ENCODE measurements at regions not wholly inside any gene's neighbourhood (a gene's known extent, or its start where the extent isn't known, plus 50 kb on each side); places are given as distances from the start of the nearest gene placed in this dataset.

DNA sequence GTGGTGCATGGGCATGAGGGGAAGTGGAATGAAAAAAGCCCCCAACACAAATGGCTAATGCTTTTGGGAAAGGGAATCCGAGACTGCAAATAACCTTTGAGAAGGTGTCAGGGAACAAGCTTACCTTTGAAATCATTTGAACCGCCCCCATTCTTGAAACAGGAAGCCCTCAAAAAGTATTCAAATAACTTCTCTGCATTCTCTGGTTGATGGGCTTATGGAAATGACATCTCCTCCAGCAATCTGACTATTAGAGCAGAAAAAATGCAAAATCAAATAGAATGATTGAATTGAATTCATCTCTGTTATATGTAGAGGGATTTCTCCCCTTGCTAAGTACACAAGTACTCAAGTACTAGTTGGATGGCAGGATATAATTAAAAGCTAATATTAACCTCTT lies 409.9 kb downstream of the TMEM135 start:
- no peak overlapping the region for H3K27ac ChIP-seq

DNA sequence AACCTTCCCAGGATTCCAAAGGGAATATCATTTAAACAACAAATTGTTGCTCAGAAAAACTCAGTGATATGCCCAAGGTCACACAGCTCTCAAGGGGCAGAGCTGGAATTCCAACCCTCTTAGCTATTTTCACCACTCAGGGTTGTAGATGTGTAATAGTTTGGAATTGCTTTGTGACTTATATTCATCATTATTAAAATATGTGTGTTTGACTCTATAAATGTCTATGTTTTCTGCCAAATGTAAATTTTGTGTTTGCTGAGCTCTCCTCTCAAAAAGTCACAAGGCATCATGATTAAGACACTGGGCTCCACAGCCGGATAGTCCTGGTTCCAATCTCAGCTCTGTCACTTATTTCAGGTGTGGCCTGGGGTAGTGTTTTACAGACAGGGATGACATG lies 407.3 kb downstream of the TMEM135 start:
- no peak overlapping the region for H3K27ac ChIP-seq
- no peak for DNase-seq (ENCODE audit: low read depth, low spot score)

More for the DNA sequence above, 409.9 kb downstream of the TMEM135 start:
- DNase-seq (ENCODE audit: low read depth, low spot score): no peak

DNA sequence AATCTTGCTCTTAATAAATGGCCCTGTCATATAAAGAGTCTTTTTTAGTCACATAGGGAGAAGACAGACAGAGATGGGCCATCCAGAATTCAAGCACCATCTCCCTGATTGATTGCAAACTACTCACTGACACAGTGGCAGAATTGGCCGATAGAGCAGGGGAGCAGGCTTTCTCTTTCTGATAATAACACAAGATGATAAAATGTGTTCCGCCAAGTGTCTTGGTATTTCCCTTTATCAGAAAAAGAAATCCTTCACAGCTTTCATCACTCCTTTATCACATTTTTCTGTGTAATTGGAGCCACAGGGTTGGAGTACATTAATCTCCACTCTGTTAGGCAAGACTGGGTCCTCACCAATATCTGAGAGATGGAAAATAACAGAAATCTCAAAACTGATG lies 406.0 kb downstream of the TMEM135 start:
- DNase-seq (ENCODE audit: low read depth, low spot score): no peak
- no peak overlapping the region for H3K27ac ChIP-seq

DNA sequence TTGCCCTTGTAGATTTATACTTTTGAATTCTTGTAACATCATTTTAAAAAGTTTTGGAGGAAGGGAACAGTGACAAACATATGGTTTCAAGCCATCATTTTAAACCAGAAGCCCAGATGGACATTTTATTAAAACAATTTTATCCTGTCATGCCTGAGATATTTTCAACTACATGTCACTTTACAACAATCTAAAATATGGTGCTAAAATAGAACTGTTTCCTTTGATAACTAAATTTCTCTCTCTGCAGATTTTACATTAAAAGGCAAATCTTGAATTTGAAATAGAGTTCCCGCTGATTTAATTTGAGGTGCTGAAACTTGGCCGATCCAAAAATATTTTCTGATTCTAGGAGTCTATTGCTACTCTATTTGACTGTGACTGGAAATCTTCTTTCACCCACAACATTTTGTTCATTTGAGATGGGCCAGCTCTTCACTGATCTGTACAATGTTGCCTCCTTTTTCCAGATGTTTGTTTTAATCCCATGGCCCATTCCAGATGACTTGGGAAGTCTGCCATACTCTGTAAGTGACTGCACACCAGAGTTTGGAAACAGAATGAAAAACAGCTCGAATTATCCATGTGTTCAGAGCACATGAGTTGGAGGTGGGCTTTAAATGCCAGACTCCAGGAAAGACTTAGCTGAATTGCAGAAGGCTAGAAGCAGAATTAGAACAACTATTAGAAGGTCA lies 402.5 kb downstream of the TMEM135 start:
- no peak overlapping the region for H3K27ac ChIP-seq
- DNase-seq (ENCODE audit: low read depth, low spot score): no peak

DNA sequence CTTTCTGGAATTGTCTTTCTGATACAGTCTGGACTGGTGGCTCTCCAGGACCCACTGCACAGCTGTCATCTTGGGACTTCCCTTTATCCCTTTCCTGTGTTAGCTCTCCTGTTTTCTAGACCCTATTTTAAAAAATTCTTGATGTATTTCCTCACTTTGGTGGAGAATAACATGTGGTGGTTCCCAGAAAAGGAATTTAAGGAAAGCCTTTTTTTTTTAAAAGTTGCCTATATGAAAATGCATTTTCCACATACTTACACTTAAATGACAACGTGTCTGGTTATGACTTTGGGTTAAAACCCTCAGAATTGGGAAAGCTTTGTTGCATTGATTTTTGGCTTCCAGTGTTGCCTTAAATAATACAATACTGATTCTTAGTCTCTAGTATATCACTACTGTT lies 400.7 kb downstream of the TMEM135 start:
- H3K27ac ChIP-seq: peak overlapping the region; percentile 8
- DNase-seq (ENCODE audit: low read depth, low spot score): no peak

DNA sequence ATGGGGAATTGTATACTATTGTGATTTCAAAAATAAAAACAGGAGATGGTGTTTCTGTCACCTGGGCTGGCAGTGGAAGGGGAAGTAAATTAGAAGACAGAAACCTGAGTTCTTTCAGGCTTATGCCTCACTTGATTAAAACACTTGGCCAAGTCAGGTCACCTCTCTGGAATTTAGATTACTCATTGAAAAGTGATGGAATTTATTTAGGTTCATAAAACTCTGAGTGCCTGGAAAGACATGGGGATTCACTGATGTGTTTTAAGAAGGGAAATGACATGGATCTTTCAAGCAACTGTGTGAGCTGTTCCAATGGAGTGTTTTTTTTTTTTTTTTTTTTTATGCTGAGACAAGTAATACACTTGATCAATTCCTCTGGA lies 400.1 kb downstream of the TMEM135 start:
- DNase-seq (ENCODE audit: low read depth, low spot score): peak; percentile 52
- peak overlapping the region; percentile 8 for H3K27ac ChIP-seq

DNA sequence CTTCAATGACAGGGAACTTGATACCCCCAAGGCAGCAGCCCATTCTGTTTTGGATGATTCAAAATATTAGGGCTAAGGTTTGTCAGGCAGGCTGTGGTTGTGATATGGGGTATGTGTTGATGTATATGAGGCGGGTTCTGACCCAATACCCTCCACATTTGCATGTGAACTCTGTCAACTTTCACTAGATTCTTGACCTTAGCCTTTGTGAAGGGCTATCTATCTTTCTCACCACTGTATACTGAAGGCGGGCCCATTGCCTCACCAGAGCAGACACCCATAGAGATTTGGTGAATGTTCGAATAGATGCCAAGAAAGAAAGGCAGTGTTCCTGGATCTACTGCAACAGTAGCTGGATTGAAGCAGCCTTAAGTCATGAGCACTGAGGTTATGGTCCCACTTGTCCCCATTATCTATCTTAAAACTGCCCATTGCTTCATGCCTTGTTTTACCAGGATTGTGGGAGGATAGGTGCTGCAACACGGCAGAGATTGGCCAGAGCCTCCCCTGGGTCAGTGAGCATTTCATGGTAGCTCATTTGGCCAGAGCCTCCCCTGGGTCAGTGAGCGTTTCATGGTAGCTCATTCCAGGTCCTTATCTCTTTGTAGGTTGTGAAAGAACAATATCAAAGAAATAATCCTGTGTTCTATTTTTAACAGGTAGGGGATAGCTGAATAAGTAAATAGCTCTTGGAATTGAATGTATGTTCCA lies 399.6 kb downstream of the TMEM135 start:
- H3K27ac ChIP-seq: peak overlapping the region; percentile 8
- DNase-seq (ENCODE audit: low read depth, low spot score): no peak

DNA sequence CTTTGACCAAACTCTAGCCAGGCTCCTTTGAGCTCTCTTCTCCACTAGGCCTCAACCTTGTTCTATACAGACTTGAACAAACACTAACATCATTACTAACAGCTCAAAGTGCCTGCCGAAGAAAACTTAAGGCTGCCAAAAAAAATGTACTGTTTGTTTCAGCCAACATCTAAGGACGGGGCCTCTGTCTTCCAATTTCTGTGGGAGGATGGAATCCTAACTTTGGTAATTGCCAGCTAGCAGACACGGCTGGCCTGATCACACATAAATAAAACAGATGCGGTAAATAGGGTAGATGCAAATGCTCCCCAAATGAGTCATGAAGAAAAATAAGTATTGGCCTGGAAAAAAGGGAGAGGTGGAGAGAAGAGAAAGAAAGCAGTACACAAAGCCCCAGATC lies 394.3 kb downstream of the TMEM135 start:
- DNase-seq (ENCODE audit: low read depth, low spot score): no peak
- H3K27ac ChIP-seq: no peak overlapping the region

DNA sequence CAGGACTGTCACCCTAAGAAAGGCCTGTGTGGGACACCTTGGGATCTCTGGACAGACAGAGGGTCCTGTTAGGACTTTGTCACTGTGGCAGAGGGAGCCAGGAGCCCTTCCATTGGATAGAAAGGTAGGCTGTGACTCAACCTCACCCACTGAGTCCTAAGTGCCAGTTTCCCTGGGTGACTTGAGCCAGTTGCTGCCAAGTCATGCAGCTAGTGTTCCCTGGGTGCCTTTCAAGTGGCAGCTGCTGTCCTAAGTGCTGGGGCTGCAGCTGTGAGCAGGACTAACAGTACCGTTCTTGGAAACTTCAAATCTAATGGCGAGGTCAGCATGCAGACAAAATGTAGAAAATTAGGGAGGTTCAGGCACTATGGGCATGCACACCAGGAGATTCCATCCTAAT lies 393.7 kb downstream of the TMEM135 start:
- DNase-seq (ENCODE audit: low read depth, low spot score): no peak
- no peak overlapping the region for H3K27ac ChIP-seq

DNA sequence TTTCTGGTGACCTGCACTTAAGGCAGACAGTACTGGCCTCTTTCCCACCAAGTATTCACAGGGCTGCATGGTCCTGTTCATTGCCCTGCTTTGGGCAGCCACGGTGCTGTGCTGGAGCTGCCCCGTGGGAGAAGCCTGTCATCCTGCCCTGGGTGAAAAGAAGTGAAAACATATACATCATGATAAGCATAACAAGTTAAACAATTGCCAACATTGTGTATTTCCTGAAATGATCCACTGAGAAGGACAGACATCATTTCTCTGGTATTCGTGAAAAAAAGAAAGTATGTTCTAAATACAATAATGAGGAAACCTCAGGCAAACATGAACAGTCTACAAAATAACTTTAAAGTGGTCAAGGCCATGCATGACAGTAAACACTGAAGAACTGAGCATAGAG lies 393.1 kb downstream of the TMEM135 start:
- H3K27ac ChIP-seq: no peak overlapping the region
- DNase-seq (ENCODE audit: low read depth, low spot score): no peak

DNA sequence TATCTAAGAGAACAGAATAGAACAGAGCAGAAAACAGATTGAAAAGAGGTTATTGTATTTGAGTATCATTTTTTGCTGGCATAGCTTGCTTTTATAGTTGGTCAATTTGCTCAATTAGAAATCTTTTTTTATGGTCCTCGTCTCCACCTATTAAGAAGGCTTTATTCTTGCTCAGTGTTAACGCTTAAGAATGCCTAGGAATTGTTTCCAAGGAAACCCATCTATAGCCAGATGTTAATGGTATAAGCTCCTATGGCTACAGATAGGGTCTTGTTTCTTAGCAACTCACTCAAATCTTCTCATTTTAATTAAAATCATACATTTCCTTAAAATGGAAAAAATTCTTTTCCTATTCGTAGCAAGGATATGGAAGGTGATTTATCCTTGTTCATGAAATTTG lies 392.3 kb downstream of the TMEM135 start:
- no peak for DNase-seq (ENCODE audit: low read depth, low spot score)
- H3K27ac ChIP-seq: no peak overlapping the region

DNA sequence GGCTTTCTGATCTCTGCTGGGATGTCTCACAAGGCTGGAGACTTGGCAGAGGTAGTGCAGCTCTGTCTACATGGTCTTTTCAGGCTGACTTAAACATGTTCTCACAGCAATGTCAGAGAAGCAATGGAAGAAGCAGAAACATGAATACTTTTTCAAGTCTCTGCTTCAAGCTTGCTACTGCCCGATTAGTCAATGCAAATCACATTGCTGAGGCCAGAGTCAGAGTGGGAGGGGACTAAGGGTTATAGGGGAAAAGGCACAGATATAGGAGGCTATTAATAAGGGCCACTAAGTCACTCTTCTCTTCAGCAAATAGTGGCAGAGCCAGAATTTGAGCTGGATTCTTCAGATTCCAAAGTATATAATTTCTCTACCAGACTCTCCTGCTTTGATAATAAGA lies 390.5 kb downstream of the TMEM135 start:
- no peak overlapping the region for H3K27ac ChIP-seq
- DNase-seq (ENCODE audit: low read depth, low spot score): no peak

DNA sequence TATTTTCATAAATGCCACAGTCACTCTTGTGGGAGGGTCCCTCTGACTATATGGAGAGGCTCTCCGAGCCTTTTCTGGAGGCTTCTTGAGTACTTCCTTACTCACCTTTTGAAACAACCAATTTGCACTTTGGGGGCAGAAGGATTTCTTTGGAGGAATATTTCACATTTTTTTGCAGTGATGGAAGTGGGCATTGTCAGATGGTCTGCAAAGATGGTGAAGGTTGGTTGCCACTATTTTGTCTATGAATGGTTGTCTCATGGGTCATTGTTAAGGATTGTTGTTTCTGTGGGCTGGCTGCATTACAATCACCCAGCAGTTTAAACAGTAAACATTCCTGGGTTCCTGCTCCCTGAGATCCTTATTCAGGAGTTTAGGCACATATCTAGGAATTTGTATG lies 388.2 kb downstream of the TMEM135 start:
- DNase-seq (ENCODE audit: low read depth, low spot score): no peak
- no peak overlapping the region for H3K27ac ChIP-seq

DNA sequence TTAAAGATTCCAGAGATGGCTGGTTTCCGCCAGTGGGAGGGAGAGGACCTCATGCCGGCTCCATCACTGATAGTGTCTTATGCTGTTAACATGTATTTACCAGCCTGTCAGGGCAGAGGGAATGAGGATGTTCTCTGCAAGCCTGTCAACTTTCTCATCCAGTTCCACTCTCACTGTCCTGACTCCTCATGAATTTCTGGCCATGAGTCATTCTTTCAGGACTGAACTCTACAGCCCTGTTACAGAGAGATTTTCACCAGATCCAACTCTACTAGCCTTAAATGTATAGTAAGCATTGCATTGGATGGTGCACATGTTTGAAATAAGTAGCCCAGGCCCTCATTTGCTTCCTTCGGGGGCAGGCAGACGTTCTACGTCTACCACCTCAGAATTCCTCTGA lies 387.7 kb downstream of the TMEM135 start:
- H3K27ac ChIP-seq: no peak overlapping the region
- DNase-seq (ENCODE audit: low read depth, low spot score): no peak

DNA sequence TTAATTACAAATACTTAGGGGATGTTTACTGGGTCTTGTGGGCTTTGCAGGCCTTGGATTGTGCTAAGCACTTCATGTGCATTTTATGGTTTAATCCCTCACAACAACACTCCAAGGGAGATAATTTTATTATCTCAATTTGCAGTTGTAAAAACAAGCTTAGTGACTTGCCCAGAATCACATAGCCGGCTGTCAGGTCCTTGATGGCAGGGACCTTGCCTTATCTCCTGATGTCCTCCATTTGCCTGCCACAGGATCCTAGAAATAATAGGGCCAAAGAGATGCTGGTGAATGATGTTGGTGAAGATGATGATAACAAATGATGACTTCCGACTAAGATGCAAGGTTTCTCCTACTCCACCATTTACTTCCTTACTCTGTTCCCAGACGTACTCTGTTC lies 385.4 kb downstream of the TMEM135 start:
- DNase-seq (ENCODE audit: low read depth, low spot score): no peak
- no peak overlapping the region for H3K27ac ChIP-seq

DNA sequence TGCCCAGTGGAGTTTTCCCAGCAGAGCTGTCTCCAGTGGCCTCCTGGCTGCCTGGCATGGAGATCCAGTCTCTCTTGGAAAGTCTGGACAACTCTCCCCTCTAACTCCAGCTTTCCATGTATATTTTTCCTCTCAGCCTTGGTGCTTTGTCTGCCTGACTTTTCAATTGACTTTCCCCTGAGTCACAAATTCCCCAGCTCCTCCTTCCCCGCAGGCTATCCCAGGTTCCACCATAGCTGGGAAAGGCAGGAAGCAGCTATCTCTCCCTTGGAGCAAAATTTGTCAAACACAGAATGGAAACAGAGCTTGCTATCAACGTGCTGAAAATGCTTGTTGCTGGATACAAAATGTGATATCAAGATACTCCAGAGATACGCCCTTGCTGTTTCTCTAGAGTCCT lies 384.8 kb downstream of the TMEM135 start:
- DNase-seq (ENCODE audit: low read depth, low spot score): no peak

DNA sequence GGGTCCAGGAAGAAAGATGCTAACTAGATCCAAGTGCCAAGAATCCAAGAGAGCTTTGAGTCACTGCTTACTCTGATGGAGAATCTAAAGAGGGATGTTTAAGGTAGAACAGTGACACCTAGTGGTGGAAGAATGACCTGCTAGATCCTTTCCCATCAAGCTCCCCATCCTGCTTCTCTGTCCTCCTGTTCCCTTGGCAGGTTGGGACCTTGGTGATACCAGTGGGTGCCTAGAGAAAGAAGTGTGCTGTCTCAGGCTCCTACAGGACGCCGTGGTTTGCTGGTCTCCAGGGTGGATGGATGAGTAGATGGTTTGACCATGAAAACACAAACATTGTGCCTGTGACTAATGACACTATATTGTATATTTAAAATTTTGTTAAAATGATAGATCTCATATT lies 383.7 kb downstream of the TMEM135 start:
- H3K27ac ChIP-seq: no peak overlapping the region
- DNase-seq (ENCODE audit: low read depth, low spot score): peak; percentile 31

More for the DNA sequence above, 384.8 kb downstream of the TMEM135 start:
- H3K27ac ChIP-seq: peak overlapping the region; percentile 24

DNA sequence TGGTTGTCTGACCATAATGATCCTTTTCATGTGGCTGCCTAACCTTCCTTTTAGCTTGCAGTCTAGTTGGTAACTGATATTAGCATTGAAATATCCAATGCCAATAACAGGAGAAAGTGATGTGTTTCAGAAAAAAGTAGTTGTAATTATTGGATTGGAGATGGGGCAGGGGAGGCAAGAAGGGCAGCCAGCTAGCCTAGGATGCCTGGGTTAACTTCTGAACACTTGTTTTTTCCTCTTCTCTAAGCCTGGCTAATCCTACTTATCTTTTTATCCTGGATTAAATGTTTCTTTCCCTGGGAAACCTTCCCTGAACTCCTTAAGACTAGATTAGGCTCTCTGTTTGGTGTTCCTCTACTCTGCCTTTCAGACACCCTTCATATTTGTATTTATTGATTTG lies 380.2 kb downstream of the TMEM135 start:
- H3K27ac ChIP-seq: no peak overlapping the region
- DNase-seq (ENCODE audit: low read depth, low spot score): no peak

DNA sequence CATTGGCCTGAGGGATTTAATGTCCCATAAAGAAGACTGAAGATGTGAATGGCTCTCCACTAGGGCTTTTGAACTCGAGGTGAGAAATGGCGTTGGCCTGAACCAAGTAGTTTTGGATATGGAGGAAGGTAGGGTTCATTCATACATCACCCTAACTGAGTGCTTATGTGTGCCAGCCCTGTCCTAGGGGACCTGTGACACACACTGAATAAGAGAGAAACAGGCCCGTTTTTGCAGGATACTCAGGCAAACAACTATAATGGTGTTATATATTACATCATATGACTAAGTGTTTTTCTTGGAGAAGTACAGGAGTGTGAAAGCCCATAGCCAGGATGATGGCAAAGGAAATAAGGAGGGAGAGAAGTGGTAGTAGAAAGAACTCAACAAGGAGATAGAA lies 368.1 kb downstream of the TMEM135 start:
- DNase-seq (ENCODE audit: low read depth, low spot score): no peak
- no peak overlapping the region for H3K27ac ChIP-seq

DNA sequence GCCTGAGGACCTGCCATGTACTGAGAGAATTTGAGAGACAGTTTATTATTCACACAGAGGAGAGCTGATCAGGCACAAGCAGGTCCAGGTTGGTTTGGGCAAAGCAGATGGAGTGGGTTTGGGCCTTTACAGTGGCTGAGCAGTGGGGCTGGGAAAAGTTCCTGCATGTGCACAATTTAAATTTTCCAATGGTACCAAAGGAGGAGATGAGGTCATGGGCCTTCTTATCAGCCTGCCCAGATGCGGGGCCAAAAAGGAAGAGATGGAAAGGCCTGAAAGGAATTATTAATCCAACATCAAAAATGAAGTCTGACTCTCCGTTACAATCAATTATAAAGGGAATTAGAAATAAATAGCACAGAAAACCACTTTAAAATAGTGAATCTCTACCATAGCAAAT lies 367.6 kb downstream of the TMEM135 start:
- H3K27ac ChIP-seq: no peak overlapping the region
- DNase-seq (ENCODE audit: low read depth, low spot score): no peak

DNA sequence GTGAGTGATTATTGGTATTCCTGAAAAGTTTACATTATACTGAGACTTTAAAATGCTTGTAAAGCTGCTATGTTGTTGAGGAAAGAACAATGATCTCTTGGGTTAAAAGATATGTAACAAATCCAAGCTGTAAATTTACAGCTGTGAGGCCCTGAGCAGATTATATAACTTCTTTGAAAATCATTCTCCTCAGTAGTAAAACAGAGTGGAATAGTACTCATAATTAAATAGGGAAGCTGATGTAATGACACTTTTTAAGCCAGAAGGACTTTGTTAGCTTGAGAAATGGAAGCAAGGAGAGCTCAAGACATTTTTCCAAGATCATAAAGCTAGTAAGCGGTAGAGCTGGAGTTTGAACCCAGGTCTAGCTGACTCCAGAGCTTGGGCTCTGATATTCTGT lies 363.9 kb downstream of the TMEM135 start:
- DNase-seq (ENCODE audit: low read depth, low spot score): no peak
- H3K27ac ChIP-seq: no peak overlapping the region

DNA sequence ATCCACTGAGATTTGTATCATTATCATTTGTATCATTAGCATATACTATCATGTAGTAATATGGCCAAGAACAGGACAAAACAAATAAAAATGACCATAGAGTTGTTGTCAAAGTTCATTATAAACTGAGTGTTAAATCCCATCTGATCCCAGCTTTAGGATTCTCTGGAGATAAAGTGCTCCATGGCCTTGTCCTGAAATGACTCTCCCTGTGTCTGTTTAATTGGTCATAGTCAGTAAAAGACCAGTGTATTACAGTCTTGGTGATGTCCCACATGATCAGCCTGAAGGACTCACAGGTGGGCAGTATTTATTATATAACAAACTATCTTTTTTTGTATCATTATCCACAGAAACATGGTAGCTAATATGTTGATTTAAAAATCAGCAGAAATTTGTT lies 361.6 kb downstream of the TMEM135 start:
- DNase-seq (ENCODE audit: low read depth, low spot score): no peak
- no peak overlapping the region for H3K27ac ChIP-seq

Measured in epithelial cell of prostate (primary cell).